Fibroblast of lung (primary cell): ENCODE measurements at regions not wholly inside any gene's neighbourhood (a gene's known extent, or its start where the extent isn't known, plus 50 kb on each side); places are given as distances from the start of the nearest gene placed in this dataset.

ENCODE experiments used
- CTCF ChIP-seq, 2 donors: IDR thresholded peaks in 1 of 2; conservative IDR thresholded peaks in 1 of 2; 1 replicate in 1 of 2; 2 replicates in 1 of 2; pipeline ENCODE4 v1.5.1; 2011 to 2012; ENCODE audit warnings: low read length in 2 of 2, control low read depth in 1 of 2, inconsistent platforms in 1 of 2, low read depth in 1 of 2, mild to moderate bottlenecking in 1 of 2
- EZH2 ChIP-seq: IDR thresholded peaks from 2 replicates; pipeline ENCODE4 v1.5.1; 2012; ENCODE audit warnings: low read length, control low read depth, mild to moderate bottlenecking; ENCODE audit errors: missing control alignments

DNA sequence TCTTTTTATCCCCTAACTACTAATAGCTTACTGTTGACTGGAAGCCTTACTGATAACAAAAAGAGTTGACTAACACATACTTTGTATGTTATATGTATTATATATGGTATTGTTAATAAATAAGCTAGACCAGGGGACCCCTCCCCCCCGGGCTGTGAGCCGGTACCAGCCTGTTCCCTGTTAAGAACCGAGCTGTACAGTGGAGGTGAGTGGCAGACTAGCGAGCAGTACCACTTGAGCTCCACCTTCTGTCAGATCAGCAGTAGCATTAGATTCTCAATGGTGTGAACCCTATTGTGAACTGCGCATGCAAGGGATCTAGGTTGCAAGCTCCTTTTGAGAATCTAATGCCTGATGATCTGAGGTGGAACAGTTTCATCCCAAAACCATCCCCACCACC, 377.0 kb downstream of the IPMK start:
- no peak for TF ChIP-seq CTCF (conservative IDR thresholded peaks at IDR 0.05 in 1 of 2, IDR thresholded peaks at IDR 0.05 in 1 of 2; ENCODE audit: low read depth in 1 of 2, low read length in 2 of 2)
- TF ChIP-seq EZH2 = no peak
